ENCODE measurements at regions not wholly inside any gene's neighbourhood (a gene's known extent, or its start where the extent isn't known, plus 50 kb on each side); places are given as distances from the start of the nearest gene placed in this dataset.

- no peak for TF ChIP-seq REST (IDR thresholded peaks at IDR 0.05; ENCODE audit: insufficient read depth in 1 of 2, low read depth in 2 of 2, low read length in 2 of 2)
- TF ChIP-seq FOXP2 (optimal IDR thresholded peaks at IDR 0.05; ENCODE audit: borderline replicate concordance, extremely low read depth, extremely low read length, insufficient read depth), result no peak
- TF ChIP-seq POLR2AphosphoS5 (IDR thresholded peaks at IDR 0.05; ENCODE audit: low read depth, low read length), result no peak
Observed at GRCh38 chr9:87035879-87036278, 88.6 kb upstream of the GAS1 start.

All from PFSK-1 (cell line).